Panc1 (cell line): ENCODE measurements at regions not wholly inside any gene's neighbourhood (a gene's known extent, or its start where the extent isn't known, plus 50 kb on each side); places are given as distances from the start of the nearest gene placed in this dataset.

Source experiments
- ATAC-seq: fragments of 200-7000 bp; cut with Tn5 transposase; 2 replicates; pipeline ENCODE4 v1.9.1; 2020; ENCODE audit warnings: mild to moderate bottlenecking, moderate library complexity
- BruUV-seq: library from RNA; stranded (reverse); fragments of 400-500 nt; replicated peaks from 2 replicates; lab custom pipeline; 2021; lab: Mats Ljungman, UMichigan
- CTCF ChIA-PET: fragments of 300-600 bp; sonication (Branson Sonifier 250); formaldehyde crosslinking; loops from one replicate; lab custom pipeline; 2022; ENCODE audit warnings: antibody characterized with exemption; lab: Charles Lee
- POLR2A ChIA-PET: fragments of 300-600 bp; sonication (Branson Sonifier 250); formaldehyde crosslinking; loops from one replicate; lab custom pipeline; 2022; ENCODE audit warnings: antibody characterized with exemption; lab: Charles Lee
- DNase-seq: peaks from one replicate; pipeline ENCODE4 v3.0.0-alpha.2; 2010; ENCODE audit warnings: low read depth, low spot score
- H3K27ac ChIP-seq: 2 replicates; pipeline ENCODE4 v1.5.1; 2011; ENCODE audit warnings: mild to moderate bottlenecking, low read length, inconsistent platforms
- H3K27me3 ChIP-seq: fragments of 200-500 bp; sonication (Bioruptor generic); 2 replicates; pipeline ENCODE4 v1.6.0; 2014; ENCODE audit warnings: low read length, inconsistent platforms; ENCODE audit not compliant: control insufficient read depth, insufficient read depth
- H3K36me3 ChIP-seq: fragments of 200-500 bp; sonication (Bioruptor generic); 2 replicates; pipeline ENCODE4 v1.5.1; 2014; ENCODE audit warnings: inconsistent platforms, mild to moderate bottlenecking, low read length, moderate library complexity; ENCODE audit not compliant: control insufficient read depth, insufficient read depth
- H3K4me1 ChIP-seq: 2 replicates; pipeline ENCODE4 v1.5.1; 2011; ENCODE audit warnings: inconsistent platforms, mild to moderate bottlenecking, low read length, moderate library complexity; ENCODE audit not compliant: control insufficient read depth, insufficient read depth
- H3K4me3 ChIP-seq, 2 experiments: 2 replicates each; pipeline ENCODE4 v1.5.1; 2011 to 2012; ENCODE audit warnings: low read depth in 2 of 2, low read length in 2 of 2, mild to moderate bottlenecking in 2 of 2, inconsistent platforms in 1 of 2, moderate library complexity in 1 of 2
- H3K9me3 ChIP-seq: fragments of 200-500 bp; sonication (Bioruptor generic); 2 replicates; pipeline ENCODE4 v1.5.1; 2014; ENCODE audit warnings: low read depth, mild to moderate bottlenecking, inconsistent platforms, low read length, moderate library complexity; ENCODE audit not compliant: control insufficient read depth, insufficient read depth
- CTCF ChIP-seq: fragments of 450-650 bp; IDR thresholded peaks from 2 replicates; pipeline ENCODE4 v1.5.1; 2017; ENCODE audit warnings: mild to moderate bottlenecking
- POLR2AphosphoS5 ChIP-seq: IDR thresholded peaks from 2 replicates; pipeline ENCODE4 v1.6.1; 2012; ENCODE audit warnings: mild to moderate bottlenecking, low read depth, low read length, moderate library complexity
- REST ChIP-seq, 2 experiments: IDR thresholded peaks; 2 replicates each; pipeline ENCODE4 v1.6.1; 2011 to 2012; ENCODE audit warnings: low read depth in 2 of 2, control low read depth in 1 of 2, low read length in 1 of 2, mild to moderate bottlenecking in 1 of 2, moderate library complexity in 1 of 2; ENCODE audit not compliant: insufficient read depth in 1 of 2
- SIN3A ChIP-seq: IDR thresholded peaks from 2 replicates; pipeline ENCODE4 v1.6.1; 2012; ENCODE audit warnings: low read depth, mild to moderate bottlenecking, low read length, moderate library complexity, borderline replicate concordance; ENCODE audit not compliant: insufficient read depth
- TCF7L2 ChIP-seq: IDR thresholded peaks from 2 replicates; pipeline ENCODE4 v1.6.1; 2011; ENCODE audit warnings: mild to moderate bottlenecking, low read depth, low read length, inconsistent platforms
- in situ Hi-C: cut with HindIII; loops from 2 replicates; pipeline ENCODE4 v1.10.0; 2016; ENCODE audit warnings: low sequenced_read_pairs, low pct_unique_long_range_greater_than_20kb
- intact Hi-C: fragments of 100-400 bp; cut with micrococcal nuclease; formaldehyde crosslinking; loops from one replicate; pipeline ENCODE4 v1.10.0; 2022; ENCODE audit not compliant: unreplicated experiment

GRCh38 chr16:26857371-26857770, 209.4 kb upstream of the C16orf82 start:
- H3K27me3 ChIP-seq, result no peaks in the 10 kb centered on the region
- intact Hi-C loops, result no loop called here
- ChIA-PET CTCF (no interaction called here), POLR2A (no interaction called here)
- ATAC-seq, result no peak
- TF ChIP-seq SIN3A (no peak), TCF7L2 (no peak), REST (IDR thresholded peaks at IDR 0.05; ENCODE audit: insufficient read depth in 1 of 2, low read depth in 2 of 2, low read length in 1 of 2) (no peak), POLR2AphosphoS5 (no peak), CTCF (no peak)
- H3K4me1 ChIP-seq, result no peaks in the 10 kb centered on the region
- in situ Hi-C loops, result no loop called here
- H3K36me3 ChIP-seq, result no peaks in the 10 kb centered on the region
- no peak overlapping the region for H3K4me3 ChIP-seq
- H3K9me3 ChIP-seq, result no peaks in the 10 kb centered on the region
- no peak for DNase-seq
- no TSS peak for BruUV-seq
- H3K27ac ChIP-seq, result no peak overlapping the region

- ATAC-seq (no peak), DNase-seq (no peak)
- no peaks in the 10 kb centered on the region for H3K27me3 ChIP-seq
- H3K36me3 ChIP-seq, result no peaks in the 10 kb centered on the region
- CTCF ChIA-PET, result no interaction called here
- H3K4me1 ChIP-seq, result no peaks in the 10 kb centered on the region
- intact Hi-C loops, result no loop called here
- in situ Hi-C loops, result no loop called here
- H3K27ac ChIP-seq, result no peak overlapping the region
- TF ChIP-seq TCF7L2 (no peak), POLR2AphosphoS5 (no peak), SIN3A (no peak), REST (IDR thresholded peaks at IDR 0.05; ENCODE audit: insufficient read depth in 1 of 2, low read depth in 2 of 2, low read length in 1 of 2) (no peak), CTCF (no peak)
- no TSS peak for BruUV-seq
- POLR2A ChIA-PET, result no interaction called here
- H3K9me3 ChIP-seq, result no peaks in the 10 kb centered on the region
- no peak overlapping the region for H3K4me3 ChIP-seq
These were observed 206.2 kb upstream of the C16orf82 start for GRCh38 chr16:26860506-26860905.
